Transverse colon (tissue), 4 donors: ENCODE measurements at regions not wholly inside any gene's neighbourhood (a gene's known extent, or its start where the extent isn't known, plus 50 kb on each side); places are given as distances from the start of the nearest gene placed in this dataset.

Experiments
- DNase-seq: peaks from one replicate; pipeline ENCODE4 v3.0.0-alpha.2; 2019
- H3K27ac ChIP-seq, 4 donors: fragments of 200-600 bp; sonication (generic); 2 replicates each; pipeline ENCODE4 v1.5.1; 2016 to 2018; ENCODE audit warnings: inconsistent platforms in 4 of 4
- H3K27me3 ChIP-seq: fragments of 200-600 bp; sonication (generic); 2 replicates; pipeline ENCODE4 v1.5.1; 2017; ENCODE audit warnings: inconsistent platforms
- H3K36me3 ChIP-seq, 4 donors: fragments of 200-600 bp; sonication (generic); 2 replicates each; pipeline ENCODE4 v1.5.1; 2017 to 2019; ENCODE audit warnings: inconsistent platforms in 4 of 4
- H3K4me1 ChIP-seq, 4 donors: fragments of 200-600 bp; sonication (generic); 2 replicates each; pipeline ENCODE4 v1.5.1; 2017 to 2020; ENCODE audit warnings: inconsistent platforms in 4 of 4
- H3K4me3 ChIP-seq, 4 donors: fragments of 200-600 bp; sonication (generic); 1 replicate in 1 of 4; 2 replicates in 3 of 4; pipeline versions ENCODE4 v1.5.1 to v1.6.1; 2017 to 2019; ENCODE audit warnings: inconsistent platforms in 4 of 4
- H3K9me3 ChIP-seq, 2 donors: fragments of 200-600 bp; sonication (generic); 2 replicates each; pipeline ENCODE4 v1.5.1; 2017 to 2019; ENCODE audit warnings: inconsistent platforms in 2 of 2
- EP300 ChIP-seq: sonication (generic); formaldehyde crosslinking; IDR thresholded peaks from one replicate; pipeline ENCODE4 v1.6.1; 2017; ENCODE audit warnings: antibody characterized with exemption, low read depth
- POLR2A ChIP-seq: fragments of 450-650 bp; IDR thresholded peaks from one replicate; pipeline ENCODE4 v1.6.1; 2016; ENCODE audit warnings: antibody characterized with exemption, mild to moderate bottlenecking, moderate library complexity
- POLR2AphosphoS5 ChIP-seq, 3 donors: sonication (generic); formaldehyde crosslinking; IDR thresholded peaks; one replicate each; pipeline ENCODE4 v1.6.1; 2016; ENCODE audit warnings: antibody characterized with exemption in 3 of 3
- WGBS, 2 donors: methylation state at CpG; one replicate each; pipeline ENCODE4 v1.1.5; 2018; ENCODE audit warnings: low coverage in 1 of 2; 5-methylcytosine and 5-hydroxymethylcytosine counted together
- in situ Hi-C, 4 donors: fragments of 200-750 bp; cut with MboI; loops; one replicate each; pipeline versions ENCODE4 v1.15.0 to v1.15.1; 2017; ENCODE audit warnings: low sequenced_read_pairs in 3 of 4, low pct_ligation_motif_present in 1 of 4, low pct_unique_long_range_greater_than_20kb in 1 of 4
- intact Hi-C: fragments of 100-400 bp; cut with DNase I; formaldehyde crosslinking; loops from one replicate; pipeline ENCODE4 v1.15.1; 2023; ENCODE audit warnings: low total_unique reads
- TF ChIP-seq, protein P1 (sequence below), 5 experiments: fragments of 200-600 bp in 3 of 5; fragments of 450-650 bp in 2 of 5; sonication (generic) in 3 of 5; IDR thresholded peaks; 1 replicate in 2 of 5; 2 replicates in 3 of 5; pipeline ENCODE4 v1.5.1; 2016 to 2017; ENCODE audit warnings: antibody characterized with exemption in 5 of 5, inconsistent platforms in 3 of 5, mild to moderate bottlenecking in 2 of 5, moderate library complexity in 1 of 5

- Histone ChIP-seq H3K27me3 (no peaks in the 10 kb centered on the region), H3K4me1 (no peaks in the 10 kb centered on the region), H3K4me3 (no peak overlapping the region), H3K27ac (no peak overlapping the region), H3K9me3 (no peaks in the 10 kb centered on the region), H3K36me3 (no peaks in the 10 kb centered on the region)
- DNase-seq, result no peak
- in situ Hi-C loops (no loop called here), intact Hi-C loops (no loop called here)
- TF ChIP-seq, protein P1, sequence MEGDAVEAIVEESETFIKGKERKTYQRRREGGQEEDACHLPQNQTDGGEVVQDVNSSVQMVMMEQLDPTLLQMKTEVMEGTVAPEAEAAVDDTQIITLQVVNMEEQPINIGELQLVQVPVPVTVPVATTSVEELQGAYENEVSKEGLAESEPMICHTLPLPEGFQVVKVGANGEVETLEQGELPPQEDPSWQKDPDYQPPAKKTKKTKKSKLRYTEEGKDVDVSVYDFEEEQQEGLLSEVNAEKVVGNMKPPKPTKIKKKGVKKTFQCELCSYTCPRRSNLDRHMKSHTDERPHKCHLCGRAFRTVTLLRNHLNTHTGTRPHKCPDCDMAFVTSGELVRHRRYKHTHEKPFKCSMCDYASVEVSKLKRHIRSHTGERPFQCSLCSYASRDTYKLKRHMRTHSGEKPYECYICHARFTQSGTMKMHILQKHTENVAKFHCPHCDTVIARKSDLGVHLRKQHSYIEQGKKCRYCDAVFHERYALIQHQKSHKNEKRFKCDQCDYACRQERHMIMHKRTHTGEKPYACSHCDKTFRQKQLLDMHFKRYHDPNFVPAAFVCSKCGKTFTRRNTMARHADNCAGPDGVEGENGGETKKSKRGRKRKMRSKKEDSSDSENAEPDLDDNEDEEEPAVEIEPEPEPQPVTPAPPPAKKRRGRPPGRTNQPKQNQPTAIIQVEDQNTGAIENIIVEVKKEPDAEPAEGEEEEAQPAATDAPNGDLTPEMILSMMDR (IDR thresholded peaks at IDR 0.05), result no peak
- TF ChIP-seq POLR2A, result no peak
- no peak for TF ChIP-seq POLR2AphosphoS5 (IDR thresholded peaks at IDR 0.05)
- TF ChIP-seq EP300, result no peak
- 75 to 100% methylated on average over 1 of the region's 1 CpG for WGBS, 2 donors
Observed at GRCh38 chr13:80787604-80788003, 446.7 kb upstream of the SPRY2 start.

DNA sequence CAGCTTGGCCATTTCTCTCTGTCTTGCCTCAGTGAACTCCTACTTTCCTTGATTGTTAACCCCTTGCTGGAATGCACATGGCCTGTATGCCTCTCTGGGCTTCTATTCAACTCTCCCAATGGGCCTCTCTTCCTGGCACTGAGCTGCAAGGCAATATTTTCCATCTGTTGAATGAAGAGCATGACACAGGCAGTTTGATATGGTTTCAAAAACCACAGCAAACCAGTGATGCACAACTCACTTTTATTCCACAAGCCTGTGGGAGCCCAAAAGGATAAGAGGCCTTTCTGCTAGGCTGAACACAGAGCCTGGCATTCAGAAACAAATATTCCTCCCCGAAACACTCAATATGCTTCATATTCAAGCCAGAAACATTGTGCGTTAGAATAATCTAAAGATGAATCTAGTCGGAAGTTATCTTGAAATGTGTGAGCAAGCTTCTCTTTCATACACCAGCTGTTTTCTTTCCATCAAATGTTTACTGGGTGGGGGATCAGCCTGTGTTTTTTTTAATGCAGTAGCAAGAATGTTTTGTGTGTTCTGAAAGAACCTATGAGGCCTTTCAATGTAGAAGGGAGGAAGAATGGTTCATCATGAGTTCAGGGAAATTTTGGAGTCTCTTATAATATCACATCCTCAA is 443.1 kb upstream of the SPRY2 start:
- Histone ChIP-seq H3K4me3 (no peak overlapping the region), H3K4me1 (no peaks in the 10 kb centered on the region), H3K27me3 (no peaks in the 10 kb centered on the region), H3K36me3 (no peaks in the 10 kb centered on the region), H3K27ac (peak overlapping the region in 1 of 4 donors; percentile 16), H3K9me3 (no peaks in the 10 kb centered on the region)
- intact Hi-C loops (no loop called here), in situ Hi-C loops (no loop called here)
- TF ChIP-seq EP300, result no peak
- TF ChIP-seq, protein P1 (IDR thresholded peaks at IDR 0.05), result no peak
- TF ChIP-seq POLR2A, result no peak
- TF ChIP-seq POLR2AphosphoS5 (IDR thresholded peaks at IDR 0.05), result no peak
- DNase-seq, result no peak
- 63 to 70% methylated on average over 2 to 3 of the region's 3 CpGs for WGBS, 2 donors

- TF ChIP-seq, protein P1 (IDR thresholded peaks at IDR 0.05), result no peak
- TF ChIP-seq EP300 (no peak), POLR2AphosphoS5 (IDR thresholded peaks at IDR 0.05) (no peak)
- 56 to 57% methylated on average over 1 of the region's 1 CpG for WGBS, 2 donors
- Histone ChIP-seq H3K9me3 (no peaks in the 10 kb centered on the region), H3K4me3 (no peak overlapping the region), H3K4me1 (no peaks in the 10 kb centered on the region), H3K27me3 (no peaks in the 10 kb centered on the region), H3K27ac (no peak overlapping the region), H3K36me3 (no peaks in the 10 kb centered on the region)
- DNase-seq, result no peak
- intact Hi-C loops (no loop called here), in situ Hi-C loops (no loop called here)
Observed at GRCh38 chr13:80782441-80782840, 441.5 kb upstream of the SPRY2 start.

DNA sequence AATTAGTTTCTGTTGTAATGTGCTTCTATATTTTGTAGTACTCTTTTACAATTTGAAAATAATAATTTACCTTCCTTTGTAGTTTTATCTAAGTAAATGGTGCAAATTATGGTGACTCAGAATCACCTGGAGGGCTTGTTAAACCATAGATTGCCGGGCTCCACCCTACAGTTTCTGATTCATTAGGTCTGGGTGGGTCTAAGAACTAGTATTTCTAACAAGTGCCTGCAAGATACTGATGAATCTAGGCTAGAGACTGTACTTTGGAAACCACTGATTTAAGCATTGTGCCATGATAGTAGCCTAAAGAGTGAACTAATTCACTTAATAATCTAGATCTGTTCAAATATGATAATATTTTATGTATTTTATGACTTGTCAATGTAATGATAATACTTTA is 437.4 kb upstream of the SPRY2 start:
- Histone ChIP-seq H3K36me3 (no peaks in the 10 kb centered on the region), H3K27ac (no peak overlapping the region), H3K4me3 (no peak overlapping the region), H3K4me1 (no peaks in the 10 kb centered on the region), H3K9me3 (no peaks in the 10 kb centered on the region), H3K27me3 (no peaks in the 10 kb centered on the region)
- TF ChIP-seq EP300 (no peak), POLR2A (no peak), POLR2AphosphoS5 (IDR thresholded peaks at IDR 0.05) (no peak)
- TF ChIP-seq, protein P1 (IDR thresholded peaks at IDR 0.05), result no peak
- intact Hi-C loops (no loop called here), in situ Hi-C loops (no loop called here)
- no peak for DNase-seq
- 13 to 53% methylated on average over 1 of the region's 1 CpG for WGBS, 2 donors
